Sigmoid colon (tissue), 6 donors: ENCODE measurements at regions not wholly inside any gene's neighbourhood (a gene's known extent, or its start where the extent isn't known, plus 50 kb on each side); places are given as distances from the start of the nearest gene placed in this dataset.

ENCODE experiments used
- DNase-seq: peaks from one replicate; pipeline ENCODE4 v3.0.0-alpha.2; 2019
- H3K27ac ChIP-seq, 4 donors: fragments of 200-600 bp; sonication (generic); one replicate each; pipeline ENCODE4 v1.5.1; 2016 to 2019; ENCODE audit warnings: mild to moderate bottlenecking in 1 of 4
- H3K27me3 ChIP-seq, 3 donors: fragments of 200-600 bp; sonication (generic); one replicate each; pipeline ENCODE4 v1.5.1; 2019; ENCODE audit warnings: mild to moderate bottlenecking in 1 of 3
- H3K36me3 ChIP-seq, 4 donors: fragments of 200-600 bp; sonication (generic); one replicate each; pipeline ENCODE4 v1.5.1; 2016 to 2019
- H3K4me1 ChIP-seq, 4 donors: fragments of 200-600 bp; sonication (generic); one replicate each; pipeline ENCODE4 v1.5.1; 2017 to 2019
- H3K4me3 ChIP-seq, 4 donors: fragments of 200-600 bp; sonication (generic); one replicate each; pipeline ENCODE4 v1.5.1; 2017 to 2019; ENCODE audit warnings: mild to moderate bottlenecking in 2 of 4, moderate library complexity in 1 of 4
- H3K9me3 ChIP-seq, 4 donors: fragments of 200-600 bp in 3 of 4; sonication (generic) in 3 of 4; one replicate each; pipeline versions ENCODE4 v1.5.1 to v1.6.1; 2013 to 2019
- EP300 ChIP-seq, 4 donors: sonication (generic); formaldehyde crosslinking; IDR thresholded peaks; one replicate each; pipeline ENCODE4 v1.6.1; 2017; ENCODE audit warnings: antibody characterized with exemption in 4 of 4
- POLR2A ChIP-seq, 2 donors: fragments of 450-650 bp; IDR thresholded peaks; one replicate each; pipeline ENCODE4 v1.6.1; 2016; ENCODE audit warnings: antibody characterized with exemption in 2 of 2, mild to moderate bottlenecking in 2 of 2, moderate library complexity in 2 of 2
- POLR2AphosphoS5 ChIP-seq, 4 donors: sonication (generic); formaldehyde crosslinking; IDR thresholded peaks; one replicate each; pipeline ENCODE4 v1.6.1; 2017; ENCODE audit warnings: antibody characterized with exemption in 4 of 4
- WGBS, 2 donors: extraction: QIAGEN DNeasy Blood & Tissue Kit; methylation state at CpG; one replicate each; pipeline ENCODE4 v1.1.7; 2013; 5-methylcytosine and 5-hydroxymethylcytosine counted together
- intact Hi-C: fragments of 100-400 bp; cut with DNase I; formaldehyde crosslinking; loops from one replicate; pipeline ENCODE4 v1.15.1; 2023
- TF ChIP-seq, protein P1 (sequence below), 4 experiments: fragments of 450-650 bp in 3 of 4; fragments of 200-600 bp in 1 of 4; IDR thresholded peaks; one replicate each; pipeline ENCODE4 v1.5.1; 2016 to 2019; ENCODE audit warnings: antibody characterized with exemption in 4 of 4, mild to moderate bottlenecking in 3 of 4, moderate library complexity in 2 of 4
- donor health status: healthy with polysubstance abuse.
- donor health status: healthy.

- H3K36me3 ChIP-seq, result no peaks in the 10 kb centered on the region
- intact Hi-C loops, result no loop called here
- 47 to 62% methylated on average over 4 of the region's 4 CpGs for WGBS, 2 donors
Observed at GRCh38 chr10:105857268-105858264, 1216.5 kb downstream of the SORCS3 start.

GRCh38 chr10:105855791-105856190 is 1214.7 kb downstream of the SORCS3 start:
- H3K36me3 ChIP-seq, result no peaks in the 10 kb centered on the region
- no peaks in the 10 kb centered on the region for H3K27me3 ChIP-seq
- no peaks in the 10 kb centered on the region for H3K9me3 ChIP-seq
- DNase-seq, result no peak
- no peak overlapping the region for H3K4me3 ChIP-seq
- WGBS, 2 donors, result 66 to 70% methylated on average over 2 of the region's 2 CpGs
- TF ChIP-seq, protein P1, sequence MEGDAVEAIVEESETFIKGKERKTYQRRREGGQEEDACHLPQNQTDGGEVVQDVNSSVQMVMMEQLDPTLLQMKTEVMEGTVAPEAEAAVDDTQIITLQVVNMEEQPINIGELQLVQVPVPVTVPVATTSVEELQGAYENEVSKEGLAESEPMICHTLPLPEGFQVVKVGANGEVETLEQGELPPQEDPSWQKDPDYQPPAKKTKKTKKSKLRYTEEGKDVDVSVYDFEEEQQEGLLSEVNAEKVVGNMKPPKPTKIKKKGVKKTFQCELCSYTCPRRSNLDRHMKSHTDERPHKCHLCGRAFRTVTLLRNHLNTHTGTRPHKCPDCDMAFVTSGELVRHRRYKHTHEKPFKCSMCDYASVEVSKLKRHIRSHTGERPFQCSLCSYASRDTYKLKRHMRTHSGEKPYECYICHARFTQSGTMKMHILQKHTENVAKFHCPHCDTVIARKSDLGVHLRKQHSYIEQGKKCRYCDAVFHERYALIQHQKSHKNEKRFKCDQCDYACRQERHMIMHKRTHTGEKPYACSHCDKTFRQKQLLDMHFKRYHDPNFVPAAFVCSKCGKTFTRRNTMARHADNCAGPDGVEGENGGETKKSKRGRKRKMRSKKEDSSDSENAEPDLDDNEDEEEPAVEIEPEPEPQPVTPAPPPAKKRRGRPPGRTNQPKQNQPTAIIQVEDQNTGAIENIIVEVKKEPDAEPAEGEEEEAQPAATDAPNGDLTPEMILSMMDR (IDR thresholded peaks at IDR 0.05), result no peak
- TF ChIP-seq POLR2A (IDR thresholded peaks at IDR 0.05) (no peak), POLR2AphosphoS5 (IDR thresholded peaks at IDR 0.05) (no peak), EP300 (IDR thresholded peaks at IDR 0.05) (no peak)
- no peak overlapping the region for H3K27ac ChIP-seq
- intact Hi-C loops, result no loop called here
- no peaks in the 10 kb centered on the region for H3K4me1 ChIP-seq

More at GRCh38 chr10:105857268-105858264, 1216.5 kb downstream of the SORCS3 start:
- Histone ChIP-seq H3K4me1 (no peaks in the 10 kb centered on the region), H3K27me3 (no peaks in the 10 kb centered on the region), H3K27ac (no peak overlapping the region), H3K9me3 (no peaks in the 10 kb centered on the region), H3K4me3 (no peak overlapping the region)
- no peak for TF ChIP-seq POLR2AphosphoS5 (IDR thresholded peaks at IDR 0.05)
- DNase-seq, result no peak

DNA sequence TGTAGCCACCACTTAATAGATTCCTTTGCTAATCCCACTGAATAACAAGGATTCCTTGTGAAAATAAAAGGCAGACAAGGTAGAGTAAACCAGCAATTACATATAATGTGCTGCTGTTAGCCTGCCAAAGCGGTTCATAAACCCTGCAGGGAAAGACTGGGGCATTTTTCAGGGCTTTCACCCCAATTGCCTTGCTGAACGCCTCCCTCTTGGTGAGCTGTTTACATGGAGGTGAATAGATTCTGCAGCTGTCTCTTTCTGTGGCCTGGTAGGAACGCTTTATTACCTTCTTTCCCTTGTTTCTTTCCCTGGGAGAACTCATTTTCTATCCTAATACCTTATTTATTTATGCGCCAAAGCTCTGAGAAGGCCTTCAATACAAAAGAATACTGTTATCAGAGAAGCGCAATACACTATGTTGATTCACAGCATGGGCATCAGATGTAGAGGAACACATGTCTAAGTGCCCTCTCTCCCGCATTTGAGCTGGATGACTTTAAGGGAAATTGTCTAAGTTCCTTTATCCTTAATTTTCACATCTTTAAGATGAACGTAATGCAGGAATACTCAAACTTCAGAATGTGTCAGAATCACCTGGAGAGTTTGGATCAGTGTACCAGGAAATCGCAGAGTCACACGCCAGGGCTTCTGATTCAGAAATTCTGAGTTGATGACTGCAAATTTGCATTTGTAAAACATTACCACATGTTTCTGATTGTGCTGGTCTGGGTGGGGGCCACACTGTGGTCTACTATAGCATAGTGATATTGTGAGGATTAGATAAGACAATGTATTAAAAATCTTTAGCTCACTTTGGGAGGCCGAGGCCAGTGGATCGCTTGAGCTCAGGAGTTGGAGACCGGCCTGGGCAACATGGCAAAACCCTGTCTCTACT is 1203.8 kb downstream of the SORCS3 start:
- Histone ChIP-seq H3K9me3 (no peaks in the 10 kb centered on the region), H3K4me1 (no peaks in the 10 kb centered on the region), H3K27ac (no peak overlapping the region), H3K27me3 (no peaks in the 10 kb centered on the region), H3K36me3 (no peaks in the 10 kb centered on the region), H3K4me3 (no peak overlapping the region)
- DNase-seq, result no peak
- TF ChIP-seq, protein P1 (IDR thresholded peaks at IDR 0.05), result no peak
- TF ChIP-seq EP300 (IDR thresholded peaks at IDR 0.05) (no peak), POLR2A (IDR thresholded peaks at IDR 0.05) (no peak), POLR2AphosphoS5 (IDR thresholded peaks at IDR 0.05) (no peak)
- WGBS, 2 donors, result 80 to 81% methylated on average over 12 of the region's 12 CpGs
- intact Hi-C loops, result no loop called here

GRCh38 chr10:105844241-105844640 is 1203.2 kb downstream of the SORCS3 start:
- no peak overlapping the region for H3K4me3 ChIP-seq
- no peaks in the 10 kb centered on the region for H3K27me3 ChIP-seq
- no peaks in the 10 kb centered on the region for H3K4me1 ChIP-seq
- H3K36me3 ChIP-seq, result no peaks in the 10 kb centered on the region
- no peak for DNase-seq
- no peak overlapping the region for H3K27ac ChIP-seq
- 52 to 54% methylated on average over 4 of the region's 4 CpGs for WGBS, 2 donors
- intact Hi-C loops, result no loop called here
- TF ChIP-seq POLR2AphosphoS5 (IDR thresholded peaks at IDR 0.05), result no peak
- no peak for TF ChIP-seq POLR2A (IDR thresholded peaks at IDR 0.05)
- TF ChIP-seq, protein P1 (IDR thresholded peaks at IDR 0.05), result no peak
- TF ChIP-seq EP300 (IDR thresholded peaks at IDR 0.05), result no peak
- H3K9me3 ChIP-seq, result no peaks in the 10 kb centered on the region

GRCh38 chr10:105843786-105844185 is 1202.7 kb downstream of the SORCS3 start:
- H3K27ac ChIP-seq, result no peak overlapping the region
- TF ChIP-seq, protein P1 (IDR thresholded peaks at IDR 0.05), result no peak
- no peak for TF ChIP-seq EP300 (IDR thresholded peaks at IDR 0.05)
- TF ChIP-seq POLR2A (IDR thresholded peaks at IDR 0.05), result no peak
- no peak for TF ChIP-seq POLR2AphosphoS5 (IDR thresholded peaks at IDR 0.05)
- no peaks in the 10 kb centered on the region for H3K36me3 ChIP-seq
- H3K4me1 ChIP-seq, result peaks cover 0 to under 1% (median 0%) of the 10 kb centered on the region in 4 donors
- no peak for DNase-seq
- no peak overlapping the region for H3K4me3 ChIP-seq
- intact Hi-C loops, result no loop called here
- H3K27me3 ChIP-seq, result no peaks in the 10 kb centered on the region
- WGBS, 2 donors, result 43 to 47% methylated on average over 3 of the region's 3 CpGs
- no peaks in the 10 kb centered on the region for H3K9me3 ChIP-seq
